OCI-LY3 (cell line): ENCODE measurements at regions not wholly inside any gene's neighbourhood (a gene's known extent, or its start where the extent isn't known, plus 50 kb on each side); places are given as distances from the start of the nearest gene placed in this dataset.

Experiments
- EZH2phosphoT487 ChIP-seq: fragments of 200-600 bp; shearing (Covaris generic); IDR thresholded peaks from 2 replicates; pipeline ENCODE4 v1.6.1; 2018; ENCODE audit warnings: antibody characterized with exemption, mixed run types, low read depth
- TF ChIP-seq, protein P1 (sequence below): fragments of 200-600, 300-600 bp; sonication (generic); IDR thresholded peaks from 2 replicates; pipeline ENCODE4 v1.5.1; 2014; ENCODE audit warnings: antibody characterized with exemption, low read length, low read depth

DNA sequence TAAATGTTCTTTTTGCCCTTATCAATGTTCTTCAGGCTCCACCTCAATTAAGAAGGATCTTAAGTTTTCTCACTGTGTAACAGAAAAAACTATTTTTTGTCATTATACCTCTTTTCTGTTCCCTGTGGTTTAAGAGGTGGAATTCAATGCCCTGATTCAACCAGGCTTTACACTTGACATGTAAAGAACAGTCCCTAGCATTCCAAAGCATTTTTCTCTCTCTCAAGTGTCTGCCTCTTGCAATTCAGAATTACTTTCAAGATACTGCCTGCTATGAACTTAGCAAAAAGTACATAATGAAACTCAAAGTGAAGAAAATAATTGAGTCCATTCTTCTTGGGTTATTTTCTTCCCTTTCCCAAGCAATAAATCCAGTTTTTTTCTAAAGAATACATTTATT lies 160.6 kb upstream of the NOL4 start:
- TF ChIP-seq, protein P1, sequence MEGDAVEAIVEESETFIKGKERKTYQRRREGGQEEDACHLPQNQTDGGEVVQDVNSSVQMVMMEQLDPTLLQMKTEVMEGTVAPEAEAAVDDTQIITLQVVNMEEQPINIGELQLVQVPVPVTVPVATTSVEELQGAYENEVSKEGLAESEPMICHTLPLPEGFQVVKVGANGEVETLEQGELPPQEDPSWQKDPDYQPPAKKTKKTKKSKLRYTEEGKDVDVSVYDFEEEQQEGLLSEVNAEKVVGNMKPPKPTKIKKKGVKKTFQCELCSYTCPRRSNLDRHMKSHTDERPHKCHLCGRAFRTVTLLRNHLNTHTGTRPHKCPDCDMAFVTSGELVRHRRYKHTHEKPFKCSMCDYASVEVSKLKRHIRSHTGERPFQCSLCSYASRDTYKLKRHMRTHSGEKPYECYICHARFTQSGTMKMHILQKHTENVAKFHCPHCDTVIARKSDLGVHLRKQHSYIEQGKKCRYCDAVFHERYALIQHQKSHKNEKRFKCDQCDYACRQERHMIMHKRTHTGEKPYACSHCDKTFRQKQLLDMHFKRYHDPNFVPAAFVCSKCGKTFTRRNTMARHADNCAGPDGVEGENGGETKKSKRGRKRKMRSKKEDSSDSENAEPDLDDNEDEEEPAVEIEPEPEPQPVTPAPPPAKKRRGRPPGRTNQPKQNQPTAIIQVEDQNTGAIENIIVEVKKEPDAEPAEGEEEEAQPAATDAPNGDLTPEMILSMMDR, result no peak
- no peak for TF ChIP-seq EZH2phosphoT487
